ENCODE measurements at regions not wholly inside any gene's neighbourhood (a gene's known extent, or its start where the extent isn't known, plus 50 kb on each side); places are given as distances from the start of the nearest gene placed in this dataset.
"Not testable (repeated sequence)": the region's sequence is repeated elsewhere in the genome, so short reads cannot be mapped to it uniquely, and the experiment has no call there.

- no peak for DNase-seq
Measured at GRCh38 chrX:43423876-43424275, 232.2 kb upstream of the MAOA start.

GRCh38 chrX:43436517-43436916 is 219.6 kb upstream of the MAOA start:
- DNase-seq = no peak

DNA sequence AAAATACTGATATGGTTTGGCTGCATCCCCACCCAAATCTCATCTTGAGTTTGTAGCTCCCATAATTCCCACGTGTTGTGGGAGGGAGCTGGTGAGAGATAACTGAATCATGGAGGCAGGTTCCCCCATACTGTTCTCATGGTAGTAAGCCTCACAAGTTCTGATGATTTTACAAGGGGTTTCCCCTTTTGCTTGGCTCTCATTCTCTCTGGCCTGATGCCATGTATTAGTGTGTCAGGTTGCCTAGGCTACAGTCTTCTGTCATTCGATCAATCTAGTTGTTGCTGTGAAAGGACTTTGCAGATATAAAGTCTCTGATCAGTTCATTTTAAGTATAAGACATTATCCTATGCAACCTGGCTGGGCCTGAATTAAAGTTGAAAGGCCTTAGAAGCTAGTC is 209.3 kb upstream of the MAOA start:
- no peak for DNase-seq

DNA sequence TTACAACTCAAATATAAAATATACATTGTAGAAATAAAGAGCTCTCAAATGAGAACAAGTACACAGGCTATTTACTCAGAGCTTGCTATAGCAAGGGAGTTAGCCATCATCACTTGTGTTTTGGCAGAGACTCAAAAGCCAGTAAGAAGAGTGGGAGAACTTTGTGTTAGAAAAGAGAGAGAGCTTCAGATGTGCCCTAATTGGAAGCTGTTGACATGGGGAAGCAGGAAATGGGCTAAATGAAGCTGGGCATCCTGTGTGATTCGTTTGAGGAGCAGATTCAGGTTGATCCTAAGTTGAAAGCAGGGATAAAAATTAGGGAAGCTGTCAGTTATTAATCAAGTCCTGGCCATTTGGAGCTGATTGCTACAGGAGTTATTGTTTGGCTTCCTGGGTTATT is 207.4 kb upstream of the MAOA start:
- DNase-seq = no peak

DNA sequence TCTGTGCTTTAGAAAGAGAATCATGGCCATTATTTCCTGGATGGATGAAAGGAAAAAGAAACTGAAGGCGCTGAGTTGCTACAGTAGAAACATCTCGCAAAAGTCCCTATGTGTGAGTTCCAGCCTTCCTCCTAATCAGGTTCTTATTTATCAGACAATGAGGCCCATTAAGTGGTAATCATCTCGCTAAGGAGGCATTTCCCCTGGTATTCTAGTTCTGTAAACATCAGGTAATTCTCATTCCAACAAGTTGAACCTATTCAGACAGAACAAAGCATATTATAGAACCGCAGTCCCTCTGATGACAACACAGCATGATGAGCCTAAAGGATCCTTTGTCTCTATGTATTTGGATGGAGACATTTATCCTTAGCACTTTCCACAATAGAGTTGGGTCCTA is 205.7 kb upstream of the MAOA start:
- no peak for DNase-seq

DNA sequence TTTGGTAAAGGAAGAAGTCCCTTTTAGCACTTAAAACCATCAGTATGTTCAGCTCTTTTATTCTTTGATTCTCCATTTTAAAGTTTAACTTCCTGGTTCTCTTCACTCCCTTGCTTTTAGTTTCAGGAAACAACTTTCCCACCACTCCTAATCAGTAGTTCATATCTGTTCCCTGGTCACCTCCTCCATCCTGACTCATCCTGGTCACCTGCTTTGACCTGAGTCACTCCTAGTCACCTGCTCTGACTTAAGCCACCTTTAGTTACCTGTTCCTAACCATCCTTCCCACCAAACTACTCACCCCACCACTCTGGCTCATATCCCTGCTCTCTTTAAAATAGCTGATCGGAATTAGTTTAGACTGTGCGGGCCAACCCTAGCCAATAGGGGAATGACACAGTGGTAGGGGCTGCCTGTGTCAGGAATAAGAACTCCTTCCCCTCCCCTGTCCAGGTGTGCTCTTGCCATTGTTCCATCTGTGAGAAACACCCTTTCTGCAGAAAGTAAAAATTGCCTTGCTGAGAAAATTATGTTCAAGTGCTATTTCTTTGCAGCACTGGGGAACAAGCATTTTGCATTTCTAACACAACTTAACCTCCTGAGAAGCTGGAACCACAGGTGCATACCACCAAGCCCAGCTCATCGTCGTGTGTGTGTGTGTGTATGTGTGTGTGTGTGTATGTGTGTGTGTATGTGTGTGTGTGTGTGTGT is 204.0 kb upstream of the MAOA start:
- not testable (repeated sequence) for DNase-seq

GRCh38 chrX:43456063-43456462 is 200.0 kb upstream of the MAOA start:
- no peak for DNase-seq

DNA sequence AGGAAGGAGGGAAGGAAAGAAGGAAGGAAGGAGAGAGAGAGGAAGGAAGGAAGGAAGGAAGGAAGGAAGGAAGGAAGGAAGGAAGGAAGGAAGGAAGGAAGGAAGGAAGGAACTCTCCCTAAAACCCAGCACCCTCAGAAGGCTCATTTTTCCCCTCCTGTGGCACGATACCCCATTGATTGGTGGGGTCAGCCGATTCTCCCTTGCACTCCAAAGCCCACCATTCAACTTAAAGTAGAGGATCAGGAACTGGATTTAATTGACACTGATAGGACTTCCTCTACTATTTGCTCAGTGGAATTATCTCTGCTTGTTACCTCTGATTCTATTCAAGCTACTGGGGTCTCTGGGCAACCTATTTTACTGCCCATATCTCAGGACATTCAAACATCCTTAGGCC is 199.2 kb upstream of the MAOA start:
- no peak for DNase-seq

GRCh38 chrX:43467608-43468234 is 188.4 kb upstream of the MAOA start:
- DNase-seq = peak; percentile 10

GRCh38 chrX:43469391-43470054 is 186.6 kb upstream of the MAOA start:
- peak; percentile 13 for DNase-seq

DNA sequence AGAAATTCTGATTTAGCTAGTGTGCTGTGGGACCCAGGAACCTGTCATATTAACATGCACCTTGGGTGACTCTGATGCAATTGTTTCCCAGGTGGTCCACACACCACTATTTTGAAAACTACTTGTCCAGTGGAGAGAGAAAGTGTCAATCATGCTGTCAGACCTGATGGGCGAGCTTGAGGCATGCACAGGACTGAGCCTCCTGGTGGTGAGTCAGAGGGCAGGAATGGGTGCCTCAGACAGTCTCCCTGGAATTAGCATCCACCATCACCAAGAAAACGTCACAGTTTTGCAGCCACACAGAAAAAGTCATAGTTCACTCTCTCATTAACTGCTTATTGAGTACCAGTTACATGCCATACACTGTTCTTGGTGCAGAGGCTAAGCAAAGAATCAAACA is 181.8 kb upstream of the MAOA start:
- DNase-seq = no peak

GRCh38 chrX:43479070-43479469 is 177.0 kb upstream of the MAOA start:
- DNase-seq = no peak

GRCh38 chrX:43479850-43480249 is 176.2 kb upstream of the MAOA start:
- DNase-seq = no peak

DNA sequence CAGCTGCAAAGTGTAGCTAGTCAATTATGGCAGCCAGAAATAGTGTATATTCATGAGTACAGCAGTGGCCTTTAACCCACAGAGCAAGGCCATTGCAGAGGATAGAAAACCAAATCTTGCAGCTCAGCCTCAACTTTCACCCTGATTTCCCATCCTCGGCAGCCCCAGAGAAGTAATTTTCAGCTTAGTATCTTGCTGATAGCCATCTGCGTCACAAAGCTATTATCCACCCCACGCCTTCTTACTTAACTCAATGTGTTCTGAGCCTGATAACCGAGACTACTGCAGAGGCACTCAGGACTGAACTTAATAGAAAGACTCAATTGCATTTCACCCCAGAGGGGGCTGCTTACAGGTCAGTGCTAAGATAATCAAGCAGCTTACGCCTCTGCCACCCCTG is 174.5 kb upstream of the MAOA start:
- no peak for DNase-seq

GRCh38 chrX:43493756-43494155 is 162.3 kb upstream of the MAOA start:
- DNase-seq = no peak

DNA sequence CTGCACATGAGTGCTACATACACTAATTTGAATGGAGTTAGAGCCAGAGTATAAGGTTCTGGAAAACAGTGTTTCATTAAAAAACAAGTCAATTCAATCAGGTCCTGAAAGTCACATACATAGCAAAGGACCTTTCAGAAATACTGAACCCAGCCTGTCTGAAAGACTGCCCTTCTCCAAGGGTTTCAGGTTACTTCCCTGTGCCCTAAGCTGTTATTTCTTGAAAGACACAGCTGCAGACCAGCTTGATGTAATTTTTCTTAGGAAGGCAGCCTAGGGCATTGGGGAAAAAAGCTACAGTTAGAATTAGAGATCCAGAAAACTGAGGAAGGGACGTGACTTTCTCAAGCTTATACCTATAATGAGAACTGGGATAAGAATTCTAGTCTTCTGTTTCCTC is 155.9 kb upstream of the MAOA start:
- DNase-seq = no peak

DNA sequence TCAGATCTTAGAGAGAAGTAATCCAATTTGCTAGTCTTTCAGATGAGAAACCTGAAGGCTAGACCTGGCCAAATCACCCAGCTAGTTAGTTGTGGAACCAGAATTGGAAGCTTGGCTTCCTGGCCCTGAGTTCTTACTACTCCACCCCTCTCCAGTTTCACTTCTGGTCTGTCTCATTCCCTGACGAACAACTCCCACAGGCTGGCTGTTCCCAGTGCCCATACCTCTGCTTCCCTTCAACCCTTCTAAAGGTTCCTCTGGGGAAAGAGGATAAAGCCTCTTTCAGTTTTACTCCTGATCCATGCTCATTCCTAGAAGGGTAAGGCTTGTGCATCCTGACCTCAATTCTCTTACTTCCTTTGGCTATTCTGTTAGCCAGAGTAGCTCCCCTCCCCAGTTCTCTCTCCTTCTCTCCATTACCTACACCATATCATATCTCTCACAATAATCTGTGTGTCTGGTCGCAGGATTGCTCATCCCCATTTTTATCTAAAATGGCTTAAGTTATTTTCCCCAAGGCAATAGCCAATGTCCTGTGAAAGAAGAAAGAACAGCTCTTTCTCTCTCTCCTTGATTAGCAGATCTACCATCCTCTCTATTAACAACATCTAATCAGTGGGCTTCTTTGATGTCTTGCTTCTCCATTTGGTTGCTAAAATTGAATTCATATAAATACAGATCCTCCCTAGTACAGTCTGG is 155.0 kb upstream of the MAOA start:
- no peak for DNase-seq

GRCh38 chrX:43504394-43504793 is 151.7 kb upstream of the MAOA start:
- DNase-seq = no peak

- DNase-seq = no peak
Measured at GRCh38 chrX:43505769-43506168, 150.3 kb upstream of the MAOA start.

- DNase-seq = no peak
Measured at GRCh38 chrX:43508694-43509093, 147.4 kb upstream of the MAOA start.

DNA sequence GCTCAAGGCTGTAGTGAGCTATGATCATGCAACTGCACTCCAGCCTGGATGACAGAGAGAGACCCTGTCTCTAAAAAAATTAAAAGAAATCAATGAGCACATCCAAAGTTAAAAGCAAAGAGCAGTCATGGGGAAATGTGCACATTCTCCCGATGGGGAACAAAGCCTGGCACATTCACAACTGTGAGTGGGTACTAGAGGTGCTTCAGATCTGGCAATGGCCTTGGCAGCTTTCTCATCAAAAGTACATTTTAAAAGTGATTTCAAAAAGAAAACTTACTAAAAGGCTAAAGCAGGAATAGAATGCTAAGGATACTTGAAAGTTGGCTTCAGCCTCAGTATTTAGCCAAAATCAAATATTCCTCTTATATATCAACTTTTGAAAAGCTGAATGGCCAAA is 145.9 kb upstream of the MAOA start:
- no peak for DNase-seq

- DNase-seq = no peak
Measured at GRCh38 chrX:43513085-43513484, 143.0 kb upstream of the MAOA start.

DNA sequence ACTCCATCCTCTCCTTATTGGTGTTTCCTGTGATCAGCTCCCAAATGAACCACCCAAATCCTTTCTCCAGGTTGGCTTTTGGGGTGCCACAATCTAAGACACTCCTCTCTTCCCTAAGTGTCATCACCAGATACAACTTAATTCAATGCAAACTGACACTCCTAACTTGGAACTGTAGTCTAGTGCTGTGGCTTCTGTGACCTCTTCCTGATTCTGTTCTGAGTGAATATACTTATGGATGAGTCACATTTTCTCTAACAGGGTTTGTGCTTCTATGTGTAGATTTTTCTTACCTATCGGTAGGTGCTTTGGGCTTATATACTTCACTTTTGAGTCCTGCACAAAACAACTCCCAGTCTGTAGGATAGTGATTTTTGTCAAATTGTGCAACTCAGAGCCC is 141.3 kb upstream of the MAOA start:
- peak; percentile 3 for DNase-seq

GRCh38 chrX:43522582-43522981 is 133.5 kb upstream of the MAOA start:
- DNase-seq = no peak

Measured in activated CD4-positive, alpha-beta T cell treated with anti-CD3 and anti-CD28 coated beads, Interleukin-10, Interleukin-2, amounts not matched to agents 100 ng/mL and 50 ng/mL, durations not matched to agents 16 hours and 8 hours (primary cell).